ENCODE measurements at regions not wholly inside any gene's neighbourhood (a gene's known extent, or its start where the extent isn't known, plus 50 kb on each side); places are given as distances from the start of the nearest gene placed in this dataset.
"Not testable (repeated sequence)": the region's sequence is repeated elsewhere in the genome, so short reads cannot be mapped to it uniquely, and the experiment has no call there.

- no peak overlapping the region for H3K9ac ChIP-seq (ENCODE audit: control insufficient read depth, extremely low read depth, insufficient read depth, low read length)
- H3K4me2 ChIP-seq (ENCODE audit: control insufficient read depth, extremely low read depth, insufficient read depth, low read depth, low read length), result no peak overlapping the region
- no peaks in the 10 kb centered on the region for H3K79me2 ChIP-seq (ENCODE audit: control insufficient read depth, insufficient read depth, low read length)
- no peaks in the 10 kb centered on the region for H4K20me1 ChIP-seq (ENCODE audit: control insufficient read depth, extremely low read depth, insufficient read depth, low read length)
- no peak overlapping the region for H3K27ac ChIP-seq (ENCODE audit: control insufficient read depth, insufficient read depth, low read length)
- H3K36me3 ChIP-seq (ENCODE audit: control insufficient read depth in 2 of 2, extremely low read depth in 1 of 2, insufficient read depth in 2 of 2, low read length in 2 of 2), result no peaks in the 10 kb centered on the region
- H3K9me3 ChIP-seq (ENCODE audit: control insufficient read depth, low read depth, low read length), result no peaks in the 10 kb centered on the region
- H2AFZ ChIP-seq (ENCODE audit: control insufficient read depth, low read length), result no peak overlapping the region
- H3K27me3 ChIP-seq (ENCODE audit: control insufficient read depth, extremely low read depth, insufficient read depth, low read length), result no peaks in the 10 kb centered on the region
- DNase-seq (ENCODE audit: low read depth, low spot score), result no peak
- FAIRE-seq, result no peak
- H3K4me1 ChIP-seq (ENCODE audit: control insufficient read depth, extremely low read depth, insufficient read depth, low read length), result no peaks in the 10 kb centered on the region
- no peak for TF ChIP-seq CTCF (optimal IDR thresholded peaks at IDR 0.05 in 1 of 3, IDR thresholded peaks at IDR 0.05 in 1 of 3, conservative IDR thresholded peaks at IDR 0.05 in 1 of 3; ENCODE audit: extremely low read depth in 1 of 3, insufficient read depth in 2 of 3, low read length in 3 of 3)
- no peak for TF ChIP-seq EZH2 (IDR thresholded peaks at IDR 0.05; ENCODE audit: low read length)
- H3K9me1 ChIP-seq (ENCODE audit: control insufficient read depth, extremely low read depth, insufficient read depth, low read length), result no peaks in the 10 kb centered on the region
- no peak overlapping the region for H3K4me3 ChIP-seq (ENCODE audit: control insufficient read depth in 2 of 3, extremely low read depth in 1 of 3, insufficient read depth in 2 of 3, low read depth in 1 of 3, low read length in 3 of 3)
- dilution Hi-C loops (cut with MboI; ENCODE audit: extremely low pct_ligation_motif_present, low sequenced_read_pairs), result no loop called here
Measured at GRCh38 chr12:72748971-72749370, 476.8 kb downstream of the TRHDE start.

GRCh38 chr12:72753571-72753970 lies 481.4 kb downstream of the TRHDE start:
- Histone ChIP-seq H3K79me2 (ENCODE audit: control insufficient read depth, insufficient read depth, low read length) (no peaks in the 10 kb centered on the region), H3K27me3 (ENCODE audit: control insufficient read depth, extremely low read depth, insufficient read depth, low read length) (no peaks in the 10 kb centered on the region), H3K9me1 (ENCODE audit: control insufficient read depth, extremely low read depth, insufficient read depth, low read length) (no peaks in the 10 kb centered on the region), H2AFZ (ENCODE audit: control insufficient read depth, low read length) (no peak overlapping the region), H3K9ac (ENCODE audit: control insufficient read depth, extremely low read depth, insufficient read depth, low read length) (no peak overlapping the region), H3K4me1 (ENCODE audit: control insufficient read depth, extremely low read depth, insufficient read depth, low read length) (no peaks in the 10 kb centered on the region), H4K20me1 (ENCODE audit: control insufficient read depth, extremely low read depth, insufficient read depth, low read length) (no peaks in the 10 kb centered on the region), H3K4me2 (ENCODE audit: control insufficient read depth, extremely low read depth, insufficient read depth, low read depth, low read length) (no peak overlapping the region), H3K27ac (ENCODE audit: control insufficient read depth, insufficient read depth, low read length) (no peak overlapping the region), H3K36me3 (ENCODE audit: control insufficient read depth in 2 of 2, extremely low read depth in 1 of 2, insufficient read depth in 2 of 2, low read length in 2 of 2) (no peaks in the 10 kb centered on the region), H3K4me3 (ENCODE audit: control insufficient read depth in 2 of 3, extremely low read depth in 1 of 3, insufficient read depth in 2 of 3, low read depth in 1 of 3, low read length in 3 of 3) (no peak overlapping the region), H3K9me3 (ENCODE audit: control insufficient read depth, low read depth, low read length) (no peaks in the 10 kb centered on the region)
- DNase-seq (ENCODE audit: low read depth, low spot score) (no peak), FAIRE-seq (no peak)
- dilution Hi-C loops (cut with MboI; ENCODE audit: extremely low pct_ligation_motif_present, low sequenced_read_pairs), result no loop called here
- TF ChIP-seq CTCF (optimal IDR thresholded peaks at IDR 0.05 in 1 of 3, IDR thresholded peaks at IDR 0.05 in 1 of 3, conservative IDR thresholded peaks at IDR 0.05 in 1 of 3; ENCODE audit: extremely low read depth in 1 of 3, insufficient read depth in 2 of 3, low read length in 3 of 3) (no peak), EZH2 (IDR thresholded peaks at IDR 0.05; ENCODE audit: low read length) (no peak)

- H3K4me1 ChIP-seq (ENCODE audit: control insufficient read depth, extremely low read depth, insufficient read depth, low read length); H3K27me3 ChIP-seq (ENCODE audit: control insufficient read depth, extremely low read depth, insufficient read depth, low read length); H3K36me3 ChIP-seq (ENCODE audit: control insufficient read depth in 2 of 2, extremely low read depth in 1 of 2, insufficient read depth in 2 of 2, low read length in 2 of 2); H3K4me2 ChIP-seq (ENCODE audit: control insufficient read depth, extremely low read depth, insufficient read depth, low read depth, low read length); H3K4me3 ChIP-seq (ENCODE audit: control insufficient read depth in 2 of 3, extremely low read depth in 1 of 3, insufficient read depth in 2 of 3, low read depth in 1 of 3, low read length in 3 of 3); H3K9ac ChIP-seq (ENCODE audit: control insufficient read depth, extremely low read depth, insufficient read depth, low read length); FAIRE-seq; H2AFZ ChIP-seq (ENCODE audit: control insufficient read depth, low read length); H3K27ac ChIP-seq (ENCODE audit: control insufficient read depth, insufficient read depth, low read length); H3K9me3 ChIP-seq (ENCODE audit: control insufficient read depth, low read depth, low read length); H4K20me1 ChIP-seq (ENCODE audit: control insufficient read depth, extremely low read depth, insufficient read depth, low read length); H3K9me1 ChIP-seq (ENCODE audit: control insufficient read depth, extremely low read depth, insufficient read depth, low read length); H3K79me2 ChIP-seq (ENCODE audit: control insufficient read depth, insufficient read depth, low read length); DNase-seq (ENCODE audit: low read depth, low spot score); dilution Hi-C loops (cut with MboI; ENCODE audit: extremely low pct_ligation_motif_present, low sequenced_read_pairs): not testable (repeated sequence)
Measured at GRCh38 chr12:72754026-72754425, 481.9 kb downstream of the TRHDE start.

Measured in keratinocyte (primary cell).